Nephron progenitor cell (in vitro differentiated cells): ENCODE measurements at regions not wholly inside any gene's neighbourhood (a gene's known extent, or its start where the extent isn't known, plus 50 kb on each side); places are given as distances from the start of the nearest gene placed in this dataset.

ENCODE experiments used
- DNase-seq: peaks from one replicate; pipeline ENCODE4 v3.0.0; 2021
- H3K27ac Mint-ChIP-seq: 2 replicates; pipeline ENCODE4 v1.8.0; 2021; ENCODE audit warnings: mild to moderate bottlenecking, moderate library complexity, mixed read lengths
- H3K27me3 Mint-ChIP-seq: 2 replicates; pipeline ENCODE4 v1.8.0; 2021; ENCODE audit warnings: mild to moderate bottlenecking, low read depth, mixed read lengths; ENCODE audit not compliant: poor library complexity
- H3K36me3 Mint-ChIP-seq: 2 replicates; pipeline ENCODE4 v1.8.0; 2021; ENCODE audit warnings: low read depth, mixed read lengths
- H3K4me1 Mint-ChIP-seq: 2 replicates; pipeline ENCODE4 v1.8.0; 2021; ENCODE audit warnings: mixed read lengths
- H3K4me3 Mint-ChIP-seq: 2 replicates; pipeline ENCODE4 v1.8.0; 2021; ENCODE audit warnings: mild to moderate bottlenecking, moderate library complexity, mixed read lengths
- H3K9me3 Mint-ChIP-seq: 2 replicates; pipeline ENCODE4 v1.8.0; 2021; ENCODE audit warnings: mild to moderate bottlenecking, moderate library complexity, mixed read lengths
- TF ChIP-seq, protein P1 (sequence below): fragments of 200-600 bp; sonication (generic); IDR thresholded peaks from 2 replicates; pipeline ENCODE4 v1.5.0; 2021; ENCODE audit warnings: antibody characterized with exemption

DNA sequence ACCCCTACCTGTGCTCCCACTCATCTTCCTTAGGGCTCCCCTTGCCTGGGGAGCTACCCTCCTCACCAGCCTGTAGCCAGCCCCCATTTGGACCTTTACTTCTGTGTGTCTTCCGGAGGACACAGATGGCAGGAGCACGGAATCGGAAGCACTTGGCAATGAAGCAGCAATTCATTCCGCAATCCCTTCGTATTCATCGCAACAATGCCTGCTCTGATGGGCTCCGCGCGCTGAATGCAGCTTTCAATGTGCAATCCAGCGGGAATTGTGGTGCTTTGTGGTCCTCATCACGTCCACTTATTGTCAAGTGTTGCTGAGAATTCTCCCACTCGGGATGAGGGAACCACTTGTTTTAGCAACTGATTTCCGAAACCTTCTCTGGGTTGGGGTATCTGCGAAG, 336.0 kb downstream of the DHX35 start:
- H3K4me3 Mint-ChIP-seq = no peak overlapping the region
- DNase-seq = no peak
- TF ChIP-seq, protein P1, sequence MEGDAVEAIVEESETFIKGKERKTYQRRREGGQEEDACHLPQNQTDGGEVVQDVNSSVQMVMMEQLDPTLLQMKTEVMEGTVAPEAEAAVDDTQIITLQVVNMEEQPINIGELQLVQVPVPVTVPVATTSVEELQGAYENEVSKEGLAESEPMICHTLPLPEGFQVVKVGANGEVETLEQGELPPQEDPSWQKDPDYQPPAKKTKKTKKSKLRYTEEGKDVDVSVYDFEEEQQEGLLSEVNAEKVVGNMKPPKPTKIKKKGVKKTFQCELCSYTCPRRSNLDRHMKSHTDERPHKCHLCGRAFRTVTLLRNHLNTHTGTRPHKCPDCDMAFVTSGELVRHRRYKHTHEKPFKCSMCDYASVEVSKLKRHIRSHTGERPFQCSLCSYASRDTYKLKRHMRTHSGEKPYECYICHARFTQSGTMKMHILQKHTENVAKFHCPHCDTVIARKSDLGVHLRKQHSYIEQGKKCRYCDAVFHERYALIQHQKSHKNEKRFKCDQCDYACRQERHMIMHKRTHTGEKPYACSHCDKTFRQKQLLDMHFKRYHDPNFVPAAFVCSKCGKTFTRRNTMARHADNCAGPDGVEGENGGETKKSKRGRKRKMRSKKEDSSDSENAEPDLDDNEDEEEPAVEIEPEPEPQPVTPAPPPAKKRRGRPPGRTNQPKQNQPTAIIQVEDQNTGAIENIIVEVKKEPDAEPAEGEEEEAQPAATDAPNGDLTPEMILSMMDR = no peak
- H3K9me3 Mint-ChIP-seq = no peaks in the 10 kb centered on the region
- no peak overlapping the region for H3K27ac Mint-ChIP-seq
- H3K27me3 Mint-ChIP-seq = peaks cover 25% of the 10 kb centered on the region
- H3K4me1 Mint-ChIP-seq = no peaks in the 10 kb centered on the region
- H3K36me3 Mint-ChIP-seq = no peaks in the 10 kb centered on the region

DNA sequence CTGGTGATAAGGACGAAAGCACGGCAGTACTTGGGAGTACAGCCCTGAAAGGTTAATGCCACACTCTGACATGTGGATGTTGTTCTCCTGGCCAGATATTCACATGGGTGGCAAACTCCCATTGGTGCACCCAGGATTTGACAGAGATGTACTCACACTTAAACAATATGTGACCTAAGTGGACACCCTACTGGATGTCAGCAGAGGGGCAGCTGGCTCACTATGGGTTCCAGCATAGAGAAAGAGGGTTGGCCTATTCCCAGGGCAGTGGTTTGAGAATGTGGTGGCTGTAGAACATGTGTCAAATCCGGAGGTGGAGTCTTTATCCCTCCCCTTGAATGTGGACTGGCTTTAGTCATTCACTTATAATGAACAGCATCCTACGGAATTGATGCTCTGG, 333.2 kb downstream of the DHX35 start:
- TF ChIP-seq, protein P1 = no peak
- H3K27ac Mint-ChIP-seq = no peak overlapping the region
- no peaks in the 10 kb centered on the region for H3K36me3 Mint-ChIP-seq
- no peak overlapping the region for H3K4me3 Mint-ChIP-seq
- H3K4me1 Mint-ChIP-seq = no peaks in the 10 kb centered on the region
- no peak for DNase-seq
- H3K9me3 Mint-ChIP-seq = peaks cover 11% of the 10 kb centered on the region
- H3K27me3 Mint-ChIP-seq = peaks cover 23% of the 10 kb centered on the region

DNA sequence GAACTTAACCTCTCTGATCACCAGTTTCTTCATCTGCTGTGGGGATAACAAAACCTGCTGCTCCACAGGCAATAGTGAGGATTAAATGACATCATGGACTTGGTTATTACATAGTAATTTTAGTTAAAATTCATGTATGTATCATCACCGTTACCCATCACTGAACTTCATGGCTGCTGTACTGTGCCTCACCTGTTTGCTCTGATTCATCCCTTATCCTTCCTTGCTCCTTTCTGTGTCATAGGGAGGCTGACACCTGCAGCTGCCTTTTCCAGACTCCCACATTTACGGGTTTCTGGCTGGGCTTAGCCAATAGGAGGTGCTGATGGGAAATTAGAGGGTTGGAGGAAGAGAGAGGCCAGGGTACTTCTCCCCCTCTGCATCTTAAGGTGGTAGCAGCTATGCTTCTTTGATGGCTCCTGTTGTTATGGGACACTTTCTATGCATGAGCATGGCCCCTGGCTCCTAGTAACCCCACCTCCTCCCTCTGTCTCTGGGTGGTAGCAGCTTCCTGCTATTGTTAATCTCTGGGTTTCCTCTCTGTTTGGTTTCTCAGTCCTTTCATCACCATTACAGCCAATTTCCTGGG, 332.1 kb downstream of the DHX35 start:
- Mint-ChIP-seq H3K27ac (no peak overlapping the region), H3K9me3 (peaks cover 21% of the 10 kb centered on the region), H3K4me3 (no peak overlapping the region), H3K36me3 (no peaks in the 10 kb centered on the region), H3K27me3 (peaks cover 22% of the 10 kb centered on the region), H3K4me1 (no peaks in the 10 kb centered on the region)
- TF ChIP-seq, protein P1 = no peak
- DNase-seq = no peak

DNA sequence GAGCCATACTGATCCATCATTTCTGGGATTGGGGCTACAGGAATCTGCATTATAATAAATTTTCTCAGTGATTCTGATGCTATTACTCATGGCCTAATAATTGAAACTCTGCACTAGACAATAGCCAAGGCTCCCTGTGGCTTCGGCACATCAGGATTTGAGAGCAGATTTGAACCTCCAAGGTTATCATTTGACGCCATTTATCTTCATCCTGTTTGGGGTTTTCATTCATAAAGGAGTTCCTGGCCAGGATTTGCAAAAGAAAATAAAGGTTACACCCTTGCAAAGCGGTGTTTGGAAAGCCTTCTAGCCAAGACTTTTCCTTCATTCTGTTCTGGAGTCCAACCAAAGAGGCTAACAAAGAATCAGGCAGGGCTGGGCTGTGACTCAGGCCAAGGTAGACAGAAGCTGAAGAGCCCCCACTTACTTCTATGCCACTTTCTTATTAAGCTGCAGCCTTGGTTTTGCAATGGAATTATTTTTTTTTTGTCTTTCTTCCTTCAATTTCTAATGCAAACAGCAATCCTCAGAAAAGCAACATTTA, 330.1 kb downstream of the DHX35 start:
- Mint-ChIP-seq H3K4me3 (no peak overlapping the region), H3K27ac (no peak overlapping the region), H3K27me3 (peaks cover 25% of the 10 kb centered on the region), H3K36me3 (peaks cover 7% of the 10 kb centered on the region), H3K4me1 (no peaks in the 10 kb centered on the region), H3K9me3 (peaks cover 41% of the 10 kb centered on the region)
- DNase-seq = no peak
- TF ChIP-seq, protein P1 = no peak

DNA sequence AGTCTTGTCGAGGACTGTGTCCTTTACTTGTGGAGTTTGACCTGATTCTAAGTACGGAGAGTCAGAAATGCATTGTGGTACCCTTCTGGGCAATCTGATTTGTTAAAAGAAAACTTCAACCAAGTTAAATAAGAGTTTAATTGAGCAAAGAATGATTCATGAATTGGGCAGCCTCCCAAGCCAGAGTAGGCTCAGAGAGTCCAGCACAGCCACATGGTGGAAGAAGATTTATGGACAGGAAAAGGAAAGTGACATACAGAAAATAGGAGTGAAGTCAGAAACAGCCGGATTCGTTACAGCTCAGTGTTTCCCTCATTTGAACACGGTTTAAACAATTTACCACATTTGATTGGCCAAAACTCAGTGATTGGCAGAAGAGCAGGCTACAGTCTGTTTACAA, 329.2 kb downstream of the DHX35 start:
- peaks cover 51% of the 10 kb centered on the region for H3K9me3 Mint-ChIP-seq
- DNase-seq = no peak
- no peaks in the 10 kb centered on the region for H3K4me1 Mint-ChIP-seq
- TF ChIP-seq, protein P1 = no peak
- peaks cover 12% of the 10 kb centered on the region for H3K36me3 Mint-ChIP-seq
- H3K27ac Mint-ChIP-seq = no peak overlapping the region
- peaks cover 29% of the 10 kb centered on the region for H3K27me3 Mint-ChIP-seq
- no peak overlapping the region for H3K4me3 Mint-ChIP-seq

DNA sequence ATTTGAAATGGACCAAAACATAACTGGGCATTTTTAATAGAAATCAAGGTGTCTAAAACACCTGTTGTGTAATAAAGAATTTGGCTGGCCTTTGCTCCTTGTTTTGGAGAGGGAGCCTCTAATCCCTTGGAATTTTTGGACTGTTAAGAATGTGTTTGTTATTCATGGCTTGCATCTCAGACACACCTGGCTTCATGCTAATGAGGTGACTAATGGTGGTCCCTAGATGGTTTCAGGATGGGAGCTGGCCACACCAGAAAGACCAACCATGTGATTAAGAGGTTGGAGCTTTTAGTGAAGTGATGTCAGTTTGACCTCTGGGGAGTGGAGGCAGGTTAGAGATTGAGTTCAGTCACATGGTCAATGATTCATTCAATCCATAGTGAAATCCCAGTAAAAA, 328.4 kb downstream of the DHX35 start:
- H3K9me3 Mint-ChIP-seq = peaks cover 55% of the 10 kb centered on the region
- no peaks in the 10 kb centered on the region for H3K4me1 Mint-ChIP-seq
- H3K27ac Mint-ChIP-seq = no peak overlapping the region
- no peak overlapping the region for H3K4me3 Mint-ChIP-seq
- DNase-seq = no peak
- H3K36me3 Mint-ChIP-seq = peaks cover 12% of the 10 kb centered on the region
- peaks cover 33% of the 10 kb centered on the region for H3K27me3 Mint-ChIP-seq
- TF ChIP-seq, protein P1 = no peak
